GF-D8 (cell line): ENCODE measurements at regions not wholly inside any gene's neighbourhood (a gene's known extent, or its start where the extent isn't known, plus 50 kb on each side); places are given as distances from the start of the nearest gene placed in this dataset.
"Not testable (repeated sequence)": the region's sequence is repeated elsewhere in the genome, so short reads cannot be mapped to it uniquely, and the experiment has no call there.

Source experiments
- DNase-seq: peaks from one replicate; lab custom pipeline; 2025; lab: John Stamatoyannopoulos, UW

GRCh38 chr12:62192180-62192902, 67.9 kb upstream of the USP15 start:
- peak; percentile 28 for DNase-seq

- DNase-seq: no peak
Measured at GRCh38 chr12:62192903-62193250, 67.3 kb upstream of the USP15 start.

GRCh38 chr12:62194031-62194430, 66.2 kb upstream of the USP15 start:
- DNase-seq: no peak

- DNase-seq: no peak
Measured at GRCh38 chr12:62194616-62195015, 65.6 kb upstream of the USP15 start.

- DNase-seq: peak; percentile 13
Measured at GRCh38 chr12:62196146-62196545, 64.1 kb upstream of the USP15 start.

- DNase-seq: not testable (repeated sequence)
Measured at GRCh38 chr12:62202861-62203260, 57.3 kb upstream of the USP15 start.

- no peak for DNase-seq
Measured at GRCh38 chr12:62205346-62205745, 54.9 kb upstream of the USP15 start.

GRCh38 chr12:62207248-62207647, 53.0 kb upstream of the USP15 start:
- no peak for DNase-seq
